Naive thymus-derived CD4-positive, alpha-beta T cell (primary cell): ENCODE measurements at regions not wholly inside any gene's neighbourhood (a gene's known extent, or its start where the extent isn't known, plus 50 kb on each side); places are given as distances from the start of the nearest gene placed in this dataset.
A peak's percentile ranks its signal among the peaks of the same experiment; 100 is the strongest.

Source experiments
- ATAC-seq: fragments of 150-1000 bp; cut with Tn5 transposase; 2 replicates; pipeline ENCODE4 v1.10.0; 2021; ENCODE audit warnings: mild to moderate bottlenecking, moderate library complexity
- CTCF ChIA-PET: fragments of 350-600 bp; sonication (Branson Sonifier 250); formaldehyde crosslinking; loops from one replicate; lab custom pipeline; 2021; ENCODE audit warnings: antibody characterized with exemption; lab: Charles Lee
- POLR2A ChIA-PET: fragments of 350-600 bp; sonication (Branson Sonifier 250); formaldehyde crosslinking; loops from one replicate; lab custom pipeline; 2021; ENCODE audit warnings: antibody characterized with exemption, inconsistent platforms; lab: Charles Lee
- DNase-seq, 9 donors: peaks; one replicate each; pipeline versions ENCODE4 v3.0.0 to v3.0.0-alpha.2; 2020 to 2022; ENCODE audit warnings: mixed read lengths in 1 of 9
- H3K27ac ChIP-seq: one replicate; pipeline ENCODE4 v1.7.0; 2013; ENCODE audit warnings: mild to moderate bottlenecking, low read depth, low read length, moderate library complexity
- H3K27me3 ChIP-seq, 2 donors: one replicate each; pipeline ENCODE4 v1.7.0; 2013; ENCODE audit warnings: low read length in 2 of 2, mild to moderate bottlenecking in 2 of 2, moderate library complexity in 2 of 2; ENCODE audit not compliant: control insufficient read depth in 2 of 2, insufficient read depth in 2 of 2
- H3K36me3 ChIP-seq, 3 experiments: 1 replicate in 2 of 3; 2 replicates in 1 of 3; pipeline ENCODE4 v1.7.0; 2013; ENCODE audit warnings: low read length in 3 of 3, mild to moderate bottlenecking in 3 of 3, moderate library complexity in 1 of 3; ENCODE audit not compliant: insufficient read depth in 3 of 3, control insufficient read depth in 2 of 3
- H3K4me1 ChIP-seq, 2 donors: one replicate each; pipeline ENCODE4 v1.7.0; 2013; ENCODE audit warnings: low read length in 2 of 2, mild to moderate bottlenecking in 2 of 2, moderate library complexity in 1 of 2; ENCODE audit not compliant: control insufficient read depth in 2 of 2, insufficient read depth in 2 of 2
- H3K4me3 ChIP-seq: 2 replicates; pipeline ENCODE4 v1.7.0; 2013; ENCODE audit warnings: mild to moderate bottlenecking, low read length
- H3K9me3 ChIP-seq, 3 experiments: 1 replicate in 2 of 3; 2 replicates in 1 of 3; pipeline ENCODE4 v1.7.0; 2013; ENCODE audit warnings: low read length in 3 of 3; ENCODE audit not compliant: control insufficient read depth in 2 of 3
- H3K27ac Mint-ChIP-seq, 9 donors: one replicate each; pipeline ENCODE4 v1.8.0; 2020 to 2022; ENCODE audit warnings: mixed read lengths in 9 of 9, mild to moderate bottlenecking in 8 of 9, moderate library complexity in 5 of 9, inconsistent platforms in 2 of 9
- H3K27me3 Mint-ChIP-seq, 5 donors: one replicate each; pipeline ENCODE4 v1.8.0; 2021 to 2022; ENCODE audit warnings: mixed read lengths in 5 of 5, mild to moderate bottlenecking in 1 of 5
- H3K36me3 Mint-ChIP-seq, 5 donors: one replicate each; pipeline ENCODE4 v1.8.0; 2020 to 2022; ENCODE audit warnings: mixed read lengths in 5 of 5, mild to moderate bottlenecking in 3 of 5, inconsistent platforms in 1 of 5
- H3K4me1 Mint-ChIP-seq, 7 donors: one replicate each; pipeline ENCODE4 v1.8.0; 2020 to 2022; ENCODE audit warnings: mixed read lengths in 7 of 7, mild to moderate bottlenecking in 3 of 7, inconsistent platforms in 1 of 7
- H3K4me3 Mint-ChIP-seq, 10 donors: one replicate each; pipeline ENCODE4 v1.8.0; 2020 to 2022; ENCODE audit warnings: mild to moderate bottlenecking in 10 of 10, mixed read lengths in 10 of 10, moderate library complexity in 6 of 10, inconsistent platforms in 2 of 10
- H3K9me3 Mint-ChIP-seq, 11 donors: one replicate each; pipeline ENCODE4 v1.8.0; 2020 to 2022; ENCODE audit warnings: mixed read lengths in 11 of 11, mild to moderate bottlenecking in 4 of 11, inconsistent platforms in 1 of 11, moderate library complexity in 1 of 11
- intact Hi-C, 2 donors: fragments of 100-400 bp; cut with micrococcal nuclease; formaldehyde crosslinking; loops; one replicate each; pipeline ENCODE4 v1.15.1; 2023

DNA sequence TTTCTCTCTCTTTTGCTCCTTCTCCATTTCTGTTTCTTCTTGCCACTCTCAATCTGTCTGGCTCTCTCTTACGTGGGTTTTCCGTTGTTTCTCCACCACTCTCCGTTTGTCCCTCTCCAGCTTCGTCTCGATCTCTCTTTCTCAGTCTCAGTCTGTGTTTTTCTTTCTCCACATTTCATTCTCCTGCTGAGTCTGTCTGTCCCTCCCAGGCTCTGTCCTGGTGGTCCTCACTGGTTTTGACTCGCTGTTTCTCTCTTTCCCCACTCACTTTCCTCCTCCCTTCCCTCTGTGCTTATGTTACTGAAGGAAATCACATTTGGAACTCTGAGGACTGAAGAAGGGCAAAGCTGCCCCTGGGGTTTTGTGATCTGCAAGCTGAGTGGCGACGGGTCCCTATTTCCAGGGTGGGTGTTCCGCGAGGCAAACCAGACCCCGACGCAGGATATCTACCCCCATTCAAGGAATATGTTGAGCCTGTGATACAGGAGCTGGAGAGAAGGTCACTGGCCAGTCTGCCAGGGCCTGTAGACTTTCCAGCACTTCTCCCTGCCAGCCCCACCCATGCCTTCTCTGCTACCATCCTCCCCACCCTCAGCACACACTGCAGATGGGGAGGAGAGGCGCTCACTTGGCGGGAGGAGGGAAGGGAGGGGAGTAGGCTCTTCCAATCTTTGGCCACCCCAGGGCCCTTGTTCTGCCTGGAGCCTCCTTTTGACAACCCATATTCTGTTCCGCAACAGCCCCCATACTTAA, 102.7 kb upstream of the MAP1LC3B2 start:
- Mint-ChIP-seq H3K27me3 (peaks cover 0 to 5% (median 0%) of the 10 kb centered on the region in 5 donors), H3K9me3 (no peaks in the 10 kb centered on the region), H3K36me3 (no peaks in the 10 kb centered on the region), H3K27ac (peak overlapping the region in 1 of 9 donors; percentile 42), H3K4me3 (no peak overlapping the region), H3K4me1 (peaks cover 0 to 1% (median 0%) of the 10 kb centered on the region in 7 donors)
- no peaks in the 10 kb centered on the region for H3K27me3 ChIP-seq
- ATAC-seq (no peak), DNase-seq (no peak)
- no peak overlapping the region for H3K4me3 ChIP-seq
- H3K36me3 ChIP-seq = no peaks in the 10 kb centered on the region
- H3K4me1 ChIP-seq = no peaks in the 10 kb centered on the region
- intact Hi-C loops = no loop called here
- H3K9me3 ChIP-seq = no peaks in the 10 kb centered on the region
- CTCF ChIA-PET = no interaction called here
- POLR2A ChIA-PET = no interaction called here
- H3K27ac ChIP-seq = no peak overlapping the region

DNA sequence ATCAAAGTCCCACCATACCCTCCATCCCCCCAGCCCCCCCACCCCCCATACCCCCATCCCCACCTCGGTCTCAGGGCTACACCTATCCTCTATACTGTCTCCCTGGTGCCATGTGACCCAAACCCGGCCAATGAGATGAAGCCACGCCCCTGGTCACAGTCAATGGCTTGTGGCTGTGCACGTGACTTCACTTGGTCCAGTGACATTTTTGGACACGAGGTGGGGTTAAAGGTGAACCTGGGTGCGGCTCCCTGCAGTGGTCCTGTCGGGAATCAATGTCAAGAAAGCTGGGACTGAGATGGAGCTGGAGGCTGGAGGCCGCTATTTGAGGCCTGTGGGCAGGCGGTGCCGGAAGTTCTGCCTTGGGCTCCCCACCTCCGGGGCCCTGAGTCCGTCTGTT, 100.7 kb upstream of the MAP1LC3B2 start:
- Histone ChIP-seq H3K9me3 (no peaks in the 10 kb centered on the region), H3K4me3 (no peak overlapping the region), H3K36me3 (no peaks in the 10 kb centered on the region), H3K27ac (no peak overlapping the region), H3K4me1 (no peaks in the 10 kb centered on the region), H3K27me3 (no peaks in the 10 kb centered on the region)
- Mint-ChIP-seq H3K36me3 (no peaks in the 10 kb centered on the region), H3K27ac (no peak overlapping the region), H3K27me3 (peaks cover 0 to 5% (median 0%) of the 10 kb centered on the region in 5 donors), H3K9me3 (no peaks in the 10 kb centered on the region), H3K4me1 (peaks cover 0 to 1% (median 0%) of the 10 kb centered on the region in 7 donors), H3K4me3 (no peak overlapping the region)
- DNase-seq = no peak
- ChIA-PET CTCF (no interaction called here), POLR2A (no interaction called here)
- no peak for ATAC-seq
- intact Hi-C loops = no loop called here

- Mint-ChIP-seq H3K27ac (no peak overlapping the region), H3K4me3 (no peak overlapping the region), H3K36me3 (no peaks in the 10 kb centered on the region), H3K27me3 (peaks cover 0 to 8% (median 0%) of the 10 kb centered on the region in 5 donors), H3K9me3 (no peaks in the 10 kb centered on the region), H3K4me1 (peaks cover 0 to 1% (median 0%) of the 10 kb centered on the region in 7 donors)
- H3K36me3 ChIP-seq = no peaks in the 10 kb centered on the region
- no peak for DNase-seq
- ChIA-PET POLR2A (no interaction called here), CTCF (no interaction called here)
- H3K4me3 ChIP-seq = no peak overlapping the region
- no peak overlapping the region for H3K27ac ChIP-seq
- no peaks in the 10 kb centered on the region for H3K9me3 ChIP-seq
- no peak for ATAC-seq
- intact Hi-C loops = no loop called here
- no peaks in the 10 kb centered on the region for H3K4me1 ChIP-seq
- H3K27me3 ChIP-seq = no peaks in the 10 kb centered on the region
Observed at GRCh38 chr12:116459011-116459875, 99.9 kb upstream of the MAP1LC3B2 start.

DNA sequence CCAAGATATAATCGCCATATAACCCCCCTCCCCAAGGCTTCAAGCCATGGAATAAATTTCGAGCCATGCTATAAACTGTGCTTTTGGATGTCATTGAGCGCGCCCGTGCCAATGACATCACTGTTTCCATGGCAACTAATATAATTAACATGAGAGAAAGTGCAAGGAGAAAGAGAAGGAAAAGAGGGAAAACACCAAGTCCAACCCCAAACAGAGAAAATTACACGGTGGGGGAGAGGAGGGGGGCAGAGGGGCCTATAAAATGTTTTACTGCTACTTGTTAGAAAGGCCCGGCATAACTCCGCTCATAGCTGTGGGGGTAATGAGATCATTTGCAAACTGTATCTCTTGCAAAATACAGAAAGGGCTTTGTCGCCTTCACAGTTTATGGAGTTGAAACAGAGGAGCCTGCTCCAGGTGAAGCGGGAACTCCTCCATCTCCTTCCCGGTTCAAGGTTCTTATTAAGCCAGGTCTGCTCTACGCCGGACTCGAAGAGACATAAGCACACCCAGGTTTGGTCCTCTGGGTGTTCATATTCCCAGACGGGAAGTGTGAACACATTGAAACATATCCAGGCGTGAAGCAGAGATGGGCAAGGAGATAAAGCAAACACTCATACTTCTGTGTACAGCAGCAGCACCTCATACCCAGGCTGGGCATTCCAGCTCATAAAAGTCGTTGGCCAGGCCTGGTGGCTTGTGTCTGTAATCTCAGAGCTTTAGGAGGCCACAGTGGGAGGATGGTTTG, 99.1 kb upstream of the MAP1LC3B2 start:
- Mint-ChIP-seq H3K9me3 (no peaks in the 10 kb centered on the region), H3K36me3 (no peaks in the 10 kb centered on the region), H3K27ac (no peak overlapping the region), H3K27me3 (peaks cover 0 to 9% (median 0%) of the 10 kb centered on the region in 5 donors), H3K4me1 (peaks cover 0 to 1% (median 0%) of the 10 kb centered on the region in 7 donors), H3K4me3 (no peak overlapping the region)
- no peaks in the 10 kb centered on the region for H3K27me3 ChIP-seq
- no peak overlapping the region for H3K27ac ChIP-seq
- H3K4me3 ChIP-seq = no peak overlapping the region
- no peak for DNase-seq
- no peaks in the 10 kb centered on the region for H3K36me3 ChIP-seq
- H3K9me3 ChIP-seq = no peaks in the 10 kb centered on the region
- no peaks in the 10 kb centered on the region for H3K4me1 ChIP-seq
- ChIA-PET POLR2A (no interaction called here), CTCF (no interaction called here)
- intact Hi-C loops = no loop called here
- ATAC-seq = no peak

DNA sequence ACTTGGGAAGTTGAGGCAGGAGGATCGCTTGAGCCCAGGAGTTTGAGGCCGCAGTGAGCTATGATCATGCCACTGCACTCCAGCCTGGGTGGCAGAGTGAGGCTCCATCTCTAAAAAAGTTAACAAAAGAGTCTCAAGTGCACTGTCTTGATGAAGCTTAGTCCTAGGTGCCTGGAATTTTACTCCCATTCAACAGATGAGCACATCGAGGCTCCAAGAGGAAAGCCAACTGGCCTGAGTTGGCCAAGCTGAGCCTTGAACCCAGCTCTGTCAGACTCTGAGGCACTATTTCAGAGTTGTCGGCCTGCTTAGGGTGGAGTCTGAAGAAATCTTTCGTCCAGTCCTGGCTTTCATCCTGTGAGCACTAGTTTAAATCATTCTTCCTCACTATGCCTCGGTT, 98.1 kb upstream of the MAP1LC3B2 start:
- no peak for DNase-seq
- POLR2A ChIA-PET = no interaction called here
- Histone ChIP-seq H3K27ac (no peak overlapping the region), H3K4me3 (no peak overlapping the region), H3K27me3 (no peaks in the 10 kb centered on the region), H3K4me1 (no peaks in the 10 kb centered on the region), H3K36me3 (no peaks in the 10 kb centered on the region), H3K9me3 (no peaks in the 10 kb centered on the region)
- H3K27ac Mint-ChIP-seq = no peak overlapping the region
- no peak overlapping the region for H3K4me3 Mint-ChIP-seq
- intact Hi-C loops = no loop called here
- no peaks in the 10 kb centered on the region for H3K9me3 Mint-ChIP-seq
- CTCF ChIA-PET = interaction anchor here (0.6 kb wide), 1 partner anchor 28 kb away, joined by 7 read pairs; no protein-coding TSS in a partner anchor
- H3K4me1 Mint-ChIP-seq = peaks cover 0 to 1% (median 0%) of the 10 kb centered on the region in 7 donors
- peaks cover 0 to 7% (median 0%) of the 10 kb centered on the region in 5 donors for H3K27me3 Mint-ChIP-seq
- H3K36me3 Mint-ChIP-seq = no peaks in the 10 kb centered on the region
- ATAC-seq = no peak

DNA sequence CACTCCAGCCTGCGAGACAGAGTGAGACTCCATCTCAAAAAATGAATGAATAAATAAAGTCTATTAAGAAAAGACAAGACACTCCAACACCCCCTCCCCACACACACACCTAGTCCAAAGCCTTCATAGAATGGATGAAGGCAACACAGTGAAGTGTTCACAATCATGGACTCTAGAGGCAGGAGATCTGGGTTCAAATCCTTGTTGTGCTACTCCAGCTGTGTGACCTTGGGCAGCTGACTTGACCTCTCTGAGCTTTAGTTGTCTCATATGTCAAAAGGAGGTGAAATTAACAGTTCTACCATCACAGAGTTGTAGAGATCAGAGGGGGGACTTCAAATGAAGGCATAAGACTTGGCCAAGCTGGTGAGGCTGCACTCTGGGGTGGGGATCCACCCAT, 95.8 kb upstream of the MAP1LC3B2 start:
- CTCF ChIA-PET = no interaction called here
- H3K27me3 ChIP-seq = no peaks in the 10 kb centered on the region

More for the DNA sequence above, 95.8 kb upstream of the MAP1LC3B2 start:
- H3K36me3 ChIP-seq = no peaks in the 10 kb centered on the region
- ATAC-seq = no peak
- no peaks in the 10 kb centered on the region for H3K9me3 ChIP-seq
- no peak overlapping the region for H3K4me3 ChIP-seq
- intact Hi-C loops = no loop called here
- Mint-ChIP-seq H3K27ac (no peak overlapping the region), H3K36me3 (no peaks in the 10 kb centered on the region), H3K27me3 (peaks cover 0 to 4% (median 0%) of the 10 kb centered on the region in 5 donors), H3K9me3 (peaks cover 0 to 3% (median 0%) of the 10 kb centered on the region in 11 donors), H3K4me1 (no peaks in the 10 kb centered on the region), H3K4me3 (no peak overlapping the region)
- no peak overlapping the region for H3K27ac ChIP-seq
- POLR2A ChIA-PET = no interaction called here
- DNase-seq = no peak
- no peaks in the 10 kb centered on the region for H3K4me1 ChIP-seq
